ENCODE measurements at regions not wholly inside any gene's neighbourhood (a gene's known extent, or its start where the extent isn't known, plus 50 kb on each side); places are given as distances from the start of the nearest gene placed in this dataset.

- H3K9ac ChIP-seq (ENCODE audit: low read length), result no peak overlapping the region
- H3K4me3 ChIP-seq (ENCODE audit: low read length), result no peak overlapping the region
- no peak overlapping the region for H3K4me2 ChIP-seq (ENCODE audit: low read depth, low read length, poor library complexity, severe bottlenecking)
- H4K20me1 ChIP-seq (ENCODE audit: insufficient read depth, low read depth, low read length), result no peaks in the 10 kb centered on the region
- H2AFZ ChIP-seq (ENCODE audit: low read length), result no peak overlapping the region
- H3K9me3 ChIP-seq (ENCODE audit: low read length), result peaks cover 22% of the 10 kb centered on the region
- no peaks in the 10 kb centered on the region for H3K79me2 ChIP-seq (ENCODE audit: low read length)
- H3K9me2 ChIP-seq (replicated peaks; ENCODE audit: insufficient read depth, low read length), result no peaks in the 10 kb centered on the region
- no peaks in the 10 kb centered on the region for H3K27me3 ChIP-seq (ENCODE audit: low read length)
- no peaks in the 10 kb centered on the region for H3K36me3 ChIP-seq (ENCODE audit: insufficient read depth, low read length)
- no peaks in the 10 kb centered on the region for H3K4me1 ChIP-seq (ENCODE audit: low read length)
- DNase-seq, result no peak
- H3K27ac ChIP-seq (ENCODE audit: low read length), result no peak overlapping the region
Observed at GRCh38 chr4:43564107-43564506, 671.6 kb downstream of the GRXCR1 start.

GRCh38 chr4:43564591-43564990 lies 672.1 kb downstream of the GRXCR1 start:
- Histone ChIP-seq H3K36me3 (ENCODE audit: insufficient read depth, low read length) (no peaks in the 10 kb centered on the region), H3K9me2 (replicated peaks; ENCODE audit: insufficient read depth, low read length) (no peaks in the 10 kb centered on the region), H3K4me3 (ENCODE audit: low read length) (no peak overlapping the region), H3K9ac (ENCODE audit: low read length) (no peak overlapping the region), H3K27me3 (ENCODE audit: low read length) (no peaks in the 10 kb centered on the region), H2AFZ (ENCODE audit: low read length) (no peak overlapping the region), H3K9me3 (ENCODE audit: low read length) (peaks cover 22% of the 10 kb centered on the region), H3K4me1 (ENCODE audit: low read length) (no peaks in the 10 kb centered on the region), H3K27ac (ENCODE audit: low read length) (no peak overlapping the region), H3K79me2 (ENCODE audit: low read length) (no peaks in the 10 kb centered on the region), H3K4me2 (ENCODE audit: low read depth, low read length, poor library complexity, severe bottlenecking) (no peak overlapping the region), H4K20me1 (ENCODE audit: insufficient read depth, low read depth, low read length) (no peaks in the 10 kb centered on the region)
- no peak for DNase-seq

DNA sequence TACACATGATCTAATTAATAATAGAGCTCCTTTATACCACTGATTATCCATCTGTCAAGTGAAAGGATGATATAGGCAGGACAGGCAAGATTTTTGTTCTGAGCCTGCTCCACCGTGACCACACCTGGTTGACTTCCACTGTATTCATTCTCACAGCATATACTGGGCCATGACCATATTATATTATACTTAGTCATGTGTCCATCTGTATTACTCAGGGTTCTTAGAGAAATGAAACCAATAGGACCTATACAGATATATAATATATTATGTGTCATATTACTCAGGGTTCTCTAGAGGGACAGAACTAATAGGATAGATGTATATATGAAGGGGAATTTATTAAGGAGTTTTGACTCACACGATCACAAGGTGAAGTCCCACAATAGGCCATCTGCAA lies 675.1 kb downstream of the GRXCR1 start:
- no peak overlapping the region for H3K27ac ChIP-seq (ENCODE audit: low read length)
- no peak overlapping the region for H3K4me3 ChIP-seq (ENCODE audit: low read length)
- DNase-seq, result no peak
- no peaks in the 10 kb centered on the region for H3K9me2 ChIP-seq (replicated peaks; ENCODE audit: insufficient read depth, low read length)
- no peak overlapping the region for H3K4me2 ChIP-seq (ENCODE audit: low read depth, low read length, poor library complexity, severe bottlenecking)
- peaks cover 12% of the 10 kb centered on the region for H3K9me3 ChIP-seq (ENCODE audit: low read length)
- H3K9ac ChIP-seq (ENCODE audit: low read length), result no peak overlapping the region
- H3K27me3 ChIP-seq (ENCODE audit: low read length), result no peaks in the 10 kb centered on the region
- no peaks in the 10 kb centered on the region for H4K20me1 ChIP-seq (ENCODE audit: insufficient read depth, low read depth, low read length)
- H3K4me1 ChIP-seq (ENCODE audit: low read length), result no peaks in the 10 kb centered on the region
- no peaks in the 10 kb centered on the region for H3K79me2 ChIP-seq (ENCODE audit: low read length)
- no peaks in the 10 kb centered on the region for H3K36me3 ChIP-seq (ENCODE audit: insufficient read depth, low read length)
- H2AFZ ChIP-seq (ENCODE audit: low read length), result no peak overlapping the region

- H3K9ac ChIP-seq (ENCODE audit: low read length), result no peak overlapping the region
- H3K4me2 ChIP-seq (ENCODE audit: low read depth, low read length, poor library complexity, severe bottlenecking), result no peak overlapping the region
- no peaks in the 10 kb centered on the region for H3K9me2 ChIP-seq (replicated peaks; ENCODE audit: insufficient read depth, low read length)
- H3K4me3 ChIP-seq (ENCODE audit: low read length), result no peak overlapping the region
- DNase-seq, result no peak
- H2AFZ ChIP-seq (ENCODE audit: low read length), result no peak overlapping the region
- peaks cover 11% of the 10 kb centered on the region; the same call in 1 of the 2 replicates for H3K9me3 ChIP-seq (ENCODE audit: low read length)
- H3K36me3 ChIP-seq (ENCODE audit: insufficient read depth, low read length), result no peaks in the 10 kb centered on the region
- H3K4me1 ChIP-seq (ENCODE audit: low read length), result no peaks in the 10 kb centered on the region
- H3K27ac ChIP-seq (ENCODE audit: low read length), result no peak overlapping the region
- H4K20me1 ChIP-seq (ENCODE audit: insufficient read depth, low read depth, low read length), result no peaks in the 10 kb centered on the region
- H3K27me3 ChIP-seq (ENCODE audit: low read length), result no peaks in the 10 kb centered on the region
- H3K79me2 ChIP-seq (ENCODE audit: low read length), result no peaks in the 10 kb centered on the region
Observed at GRCh38 chr4:43586813-43587212, 694.3 kb downstream of the GRXCR1 start.

- Histone ChIP-seq H3K79me2 (ENCODE audit: low read length) (no peaks in the 10 kb centered on the region), H3K9me2 (replicated peaks; ENCODE audit: insufficient read depth, low read length) (no peaks in the 10 kb centered on the region), H3K4me2 (ENCODE audit: low read depth, low read length, poor library complexity, severe bottlenecking) (no peak overlapping the region), H3K4me1 (ENCODE audit: low read length) (no peaks in the 10 kb centered on the region), H3K36me3 (ENCODE audit: insufficient read depth, low read length) (no peaks in the 10 kb centered on the region), H2AFZ (ENCODE audit: low read length) (no peak overlapping the region), H3K27ac (ENCODE audit: low read length) (no peak overlapping the region), H3K27me3 (ENCODE audit: low read length) (no peaks in the 10 kb centered on the region), H3K4me3 (ENCODE audit: low read length) (no peak overlapping the region), H4K20me1 (ENCODE audit: insufficient read depth, low read depth, low read length) (no peaks in the 10 kb centered on the region), H3K9ac (ENCODE audit: low read length) (no peak overlapping the region), H3K9me3 (ENCODE audit: low read length) (peaks cover 11% of the 10 kb centered on the region; the same call in 1 of the 2 replicates)
- DNase-seq, result no peak
Observed at GRCh38 chr4:43587758-43588157, 695.2 kb downstream of the GRXCR1 start.

- Histone ChIP-seq H4K20me1 (ENCODE audit: insufficient read depth, low read depth, low read length) (no peaks in the 10 kb centered on the region), H3K79me2 (ENCODE audit: low read length) (no peaks in the 10 kb centered on the region), H3K27me3 (ENCODE audit: low read length) (no peaks in the 10 kb centered on the region), H3K9me2 (replicated peaks; ENCODE audit: insufficient read depth, low read length) (no peaks in the 10 kb centered on the region), H3K27ac (ENCODE audit: low read length) (no peak overlapping the region), H3K4me3 (ENCODE audit: low read length) (no peak overlapping the region), H3K4me2 (ENCODE audit: low read depth, low read length, poor library complexity, severe bottlenecking) (no peak overlapping the region), H3K36me3 (ENCODE audit: insufficient read depth, low read length) (no peaks in the 10 kb centered on the region), H3K9ac (ENCODE audit: low read length) (no peak overlapping the region), H2AFZ (ENCODE audit: low read length) (no peak overlapping the region), H3K4me1 (ENCODE audit: low read length) (peaks cover 6% of the 10 kb centered on the region; the same call in 1 of the 2 replicates), H3K9me3 (ENCODE audit: low read length) (no peaks in the 10 kb centered on the region; the same call in none of the 2 replicates)
- no peak for DNase-seq
Observed at GRCh38 chr4:43607400-43607799, 714.9 kb downstream of the GRXCR1 start.

- Histone ChIP-seq H3K9ac (ENCODE audit: low read length) (no peak overlapping the region), H3K9me3 (ENCODE audit: low read length) (no peaks in the 10 kb centered on the region; the same call in none of the 2 replicates), H3K4me2 (ENCODE audit: low read depth, low read length, poor library complexity, severe bottlenecking) (no peak overlapping the region), H3K36me3 (ENCODE audit: insufficient read depth, low read length) (no peaks in the 10 kb centered on the region), H3K79me2 (ENCODE audit: low read length) (no peaks in the 10 kb centered on the region), H3K27me3 (ENCODE audit: low read length) (no peaks in the 10 kb centered on the region), H3K4me3 (ENCODE audit: low read length) (no peak overlapping the region), H3K9me2 (replicated peaks; ENCODE audit: insufficient read depth, low read length) (no peaks in the 10 kb centered on the region), H3K4me1 (ENCODE audit: low read length) (peaks cover 6% of the 10 kb centered on the region; the same call in 1 of the 2 replicates), H2AFZ (ENCODE audit: low read length) (no peak overlapping the region), H4K20me1 (ENCODE audit: insufficient read depth, low read depth, low read length) (no peaks in the 10 kb centered on the region), H3K27ac (ENCODE audit: low read length) (no peak overlapping the region)
- DNase-seq, result no peak
Observed at GRCh38 chr4:43607827-43608461, 715.4 kb downstream of the GRXCR1 start.

DNA sequence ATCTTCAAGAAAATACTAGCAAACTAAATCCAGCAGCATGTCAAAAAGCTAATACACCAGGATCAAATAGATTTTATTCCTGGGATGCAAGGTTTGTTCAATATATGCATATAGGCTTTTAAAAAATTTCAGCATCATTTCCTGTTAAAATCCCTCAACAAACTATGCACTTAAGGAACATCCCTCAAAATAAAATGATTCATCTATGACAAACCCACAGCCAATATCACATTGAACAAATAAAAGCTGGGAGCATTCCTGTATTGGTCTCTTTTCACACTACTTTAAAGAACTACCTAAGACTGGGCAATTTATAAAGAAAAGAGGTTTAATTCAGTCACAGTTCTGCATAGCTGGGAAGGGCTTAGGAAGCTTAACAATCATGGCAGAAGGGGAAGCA lies 726.7 kb downstream of the GRXCR1 start:
- H3K36me3 ChIP-seq (ENCODE audit: insufficient read depth, low read length), result no peaks in the 10 kb centered on the region
- no peak overlapping the region for H3K27ac ChIP-seq (ENCODE audit: low read length)
- H3K9me3 ChIP-seq (ENCODE audit: low read length), result peaks cover 24% of the 10 kb centered on the region
- H3K9ac ChIP-seq (ENCODE audit: low read length), result no peak overlapping the region
- no peaks in the 10 kb centered on the region for H3K9me2 ChIP-seq (replicated peaks; ENCODE audit: insufficient read depth, low read length)
- H3K27me3 ChIP-seq (ENCODE audit: low read length), result no peaks in the 10 kb centered on the region
- no peak for DNase-seq
- H2AFZ ChIP-seq (ENCODE audit: low read length), result no peak overlapping the region
- no peaks in the 10 kb centered on the region for H4K20me1 ChIP-seq (ENCODE audit: insufficient read depth, low read depth, low read length)
- H3K4me1 ChIP-seq (ENCODE audit: low read length), result no peaks in the 10 kb centered on the region
- no peak overlapping the region for H3K4me2 ChIP-seq (ENCODE audit: low read depth, low read length, poor library complexity, severe bottlenecking)
- H3K79me2 ChIP-seq (ENCODE audit: low read length), result no peaks in the 10 kb centered on the region
- no peak overlapping the region for H3K4me3 ChIP-seq (ENCODE audit: low read length)
